ENCODE measurements at regions not wholly inside any gene's neighbourhood (a gene's known extent, or its start where the extent isn't known, plus 50 kb on each side); places are given as distances from the start of the nearest gene placed in this dataset.
"Not testable (repeated sequence)": the region's sequence is repeated elsewhere in the genome, so short reads cannot be mapped to it uniquely, and the experiment has no call there.

- DNase-seq (ENCODE audit: low spot score), result not testable (repeated sequence)
Observed at GRCh38 chr11:3514635-3515424, 127.0 kb downstream of the ART5 start.

DNA sequence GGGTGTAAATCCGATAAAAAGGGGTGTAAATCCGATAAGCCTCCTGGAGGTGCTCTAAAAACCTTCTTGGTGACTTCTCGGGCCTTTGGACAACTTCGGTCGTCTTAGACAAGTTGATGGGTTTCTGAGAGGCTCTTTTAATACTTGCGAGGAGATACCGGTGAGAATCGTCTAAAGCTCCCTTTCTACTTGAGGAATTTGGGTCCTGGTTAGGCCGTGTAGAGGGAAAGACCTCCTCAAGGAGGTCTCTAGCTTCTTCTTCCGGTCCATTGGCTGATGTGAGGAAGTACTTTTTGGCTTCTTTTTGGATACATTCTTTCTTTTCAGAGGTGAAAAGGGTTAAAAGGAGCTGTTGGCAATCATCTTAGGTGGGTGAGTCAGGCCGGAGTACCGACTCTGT is 128.5 kb downstream of the ART5 start:
- not testable (repeated sequence) for DNase-seq (ENCODE audit: low spot score)

DNA sequence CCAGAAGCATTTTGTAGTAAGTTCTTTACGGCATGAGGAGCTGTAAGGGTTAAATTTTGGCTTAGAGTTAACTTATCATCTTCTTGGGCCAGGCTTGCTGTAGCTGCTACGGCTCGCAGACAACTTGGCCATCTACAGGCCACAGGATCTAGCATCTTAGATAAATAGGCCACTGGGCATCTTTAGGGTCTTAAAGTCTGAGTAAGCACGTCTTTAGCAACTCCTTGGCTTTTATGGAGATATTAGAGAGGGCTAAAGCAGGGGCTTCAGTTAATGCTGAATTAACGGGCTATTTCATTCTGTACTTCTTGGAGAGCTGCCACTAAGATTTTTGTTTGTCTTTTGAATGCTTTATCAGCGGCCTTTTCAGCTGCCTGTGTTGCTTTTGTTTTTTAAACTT is 129.0 kb downstream of the ART5 start:
- DNase-seq (ENCODE audit: low spot score), result not testable (repeated sequence)

GRCh38 chr11:3512133-3512703 is 129.6 kb downstream of the ART5 start:
- DNase-seq (ENCODE audit: low spot score), result not testable (repeated sequence)

DNA sequence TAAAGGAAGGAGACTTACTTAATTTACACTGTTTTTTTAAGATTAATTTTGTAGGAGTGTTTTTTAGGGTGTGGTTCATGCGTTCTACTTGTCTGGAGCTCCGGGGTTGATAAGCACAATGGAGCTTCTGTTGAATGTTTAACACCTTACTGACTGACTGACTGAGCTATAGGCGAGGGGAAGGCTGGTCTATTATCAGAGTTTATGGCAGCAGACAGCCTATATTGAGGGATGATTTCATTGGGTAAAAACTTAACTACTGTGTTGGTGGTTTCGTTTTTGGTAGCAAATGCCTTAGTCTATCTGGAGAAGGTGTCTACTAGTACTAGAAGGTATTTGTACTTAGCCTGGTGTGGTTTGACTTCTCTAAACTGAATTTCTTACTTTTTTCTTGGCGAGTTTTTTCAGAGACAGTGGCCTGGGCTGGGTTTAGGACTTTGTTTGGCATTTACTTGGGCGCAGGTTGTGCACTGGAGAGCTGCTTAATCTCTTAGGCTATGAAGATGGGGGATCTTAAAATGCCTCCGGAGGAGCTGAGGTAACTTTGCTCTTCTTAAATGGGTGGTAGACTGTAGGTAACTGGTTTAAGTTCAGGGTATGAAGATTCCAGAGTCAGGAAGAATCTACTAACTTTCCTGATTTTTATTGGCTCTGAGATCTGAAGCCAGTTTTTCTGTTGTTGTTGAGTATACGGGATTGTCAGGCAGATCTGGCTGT is 130.2 kb downstream of the ART5 start:
- DNase-seq (ENCODE audit: low spot score), result not testable (repeated sequence)

- not testable (repeated sequence) for DNase-seq (ENCODE audit: low spot score)
Observed at GRCh38 chr11:3509563-3509962, 130.6 kb upstream of the ZNF195 start.

GRCh38 chr11:3499198-3499597 is 120.3 kb upstream of the ZNF195 start:
- DNase-seq (ENCODE audit: low spot score), result not testable (repeated sequence)

GRCh38 chr11:3498356-3498755 is 119.4 kb upstream of the ZNF195 start:
- not testable (repeated sequence) for DNase-seq (ENCODE audit: low spot score)

- not testable (repeated sequence) for DNase-seq (ENCODE audit: low spot score)
Observed at GRCh38 chr11:3493152-3493551, 114.2 kb upstream of the ZNF195 start.

- not testable (repeated sequence) for DNase-seq (ENCODE audit: low spot score)
Observed at GRCh38 chr11:3488003-3488402, 109.1 kb upstream of the ZNF195 start.

DNA sequence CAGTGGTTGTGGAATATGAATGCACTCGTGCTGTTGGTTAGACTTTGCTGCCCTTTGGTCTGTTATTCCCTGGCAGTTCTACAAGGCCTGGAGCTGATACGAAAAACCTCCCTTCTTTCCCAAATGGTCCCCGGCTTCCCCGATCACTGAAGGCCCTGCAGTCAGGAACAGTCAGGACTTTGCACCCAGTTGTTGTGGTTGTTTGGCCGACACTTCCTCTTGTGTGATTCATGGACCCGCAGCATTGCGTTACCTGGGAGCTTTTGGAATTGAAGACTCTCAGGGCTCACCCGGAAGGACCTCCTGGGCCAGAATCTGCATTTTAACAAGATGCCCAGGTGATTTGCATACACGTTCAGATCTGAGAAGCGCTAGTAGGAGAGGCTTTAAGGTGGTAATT is 106.8 kb upstream of the ZNF195 start:
- DNase-seq (ENCODE audit: low spot score), result not testable (repeated sequence)

GRCh38 chr11:3476937-3477885 is 98.3 kb upstream of the ZNF195 start:
- not testable (repeated sequence) for DNase-seq (ENCODE audit: low spot score)

GRCh38 chr11:3476084-3476936 is 97.4 kb upstream of the ZNF195 start:
- not testable (repeated sequence) for DNase-seq (ENCODE audit: low spot score)

DNA sequence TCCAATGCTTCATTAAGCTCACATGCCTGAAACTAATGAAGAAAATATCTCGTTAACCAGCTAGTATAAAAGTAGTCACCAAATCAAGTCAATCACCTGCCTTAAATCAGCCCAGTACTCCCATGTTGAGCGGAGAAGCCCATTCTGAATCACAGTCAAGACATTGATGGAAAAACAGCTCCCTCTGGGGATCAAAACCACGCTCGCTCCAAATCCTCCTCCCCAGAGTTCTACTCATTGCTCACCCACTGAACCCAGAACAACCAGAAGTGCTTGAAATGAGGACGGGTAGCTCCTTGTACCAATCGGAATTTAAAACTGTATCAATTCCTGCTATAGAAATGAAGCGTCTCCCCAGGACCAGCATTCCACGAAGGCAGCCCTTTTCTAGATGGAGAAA is 90.0 kb upstream of the ZNF195 start:
- not testable (repeated sequence) for DNase-seq (ENCODE audit: low spot score)

DNA sequence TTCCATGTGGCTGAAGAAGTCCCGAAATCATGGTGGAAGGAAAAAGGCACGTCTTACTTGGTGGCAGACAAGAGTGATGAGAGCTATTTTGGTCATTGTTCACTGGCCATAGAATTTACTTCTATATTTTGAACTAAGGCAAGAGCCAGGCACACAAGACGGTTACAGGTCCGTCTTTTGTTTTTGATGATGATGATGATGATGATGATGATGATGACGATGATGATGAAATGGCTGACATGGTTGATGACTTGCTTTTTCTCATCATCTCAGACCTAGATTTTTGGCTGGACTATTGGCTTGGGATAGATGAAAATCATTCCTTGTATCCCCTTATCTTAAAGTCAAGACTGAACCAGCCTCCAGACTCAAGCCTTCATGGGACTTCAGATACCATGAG is 88.7 kb upstream of the ZNF195 start:
- DNase-seq (ENCODE audit: low spot score), result not testable (repeated sequence)

DNA sequence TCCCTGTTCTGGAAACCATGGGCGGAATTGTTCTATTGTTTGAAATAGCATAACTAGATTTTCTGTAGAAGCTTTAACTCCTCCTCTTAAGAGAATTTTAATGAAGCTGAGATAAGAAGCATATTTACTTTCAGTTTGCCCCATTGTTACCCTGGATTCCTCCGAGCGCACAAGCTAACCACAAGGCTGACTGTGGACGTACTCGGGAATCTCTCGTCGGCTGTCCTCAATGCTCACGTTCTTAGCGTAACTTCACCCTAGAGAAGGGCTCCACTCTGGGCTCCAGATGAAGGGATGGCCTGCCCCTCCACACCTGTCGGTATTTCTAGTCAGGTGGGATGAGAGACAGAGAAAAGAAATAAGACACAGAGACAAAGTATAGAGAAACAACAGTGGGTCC is 76.7 kb upstream of the ZNF195 start:
- not testable (repeated sequence) for DNase-seq (ENCODE audit: low spot score)

DNA sequence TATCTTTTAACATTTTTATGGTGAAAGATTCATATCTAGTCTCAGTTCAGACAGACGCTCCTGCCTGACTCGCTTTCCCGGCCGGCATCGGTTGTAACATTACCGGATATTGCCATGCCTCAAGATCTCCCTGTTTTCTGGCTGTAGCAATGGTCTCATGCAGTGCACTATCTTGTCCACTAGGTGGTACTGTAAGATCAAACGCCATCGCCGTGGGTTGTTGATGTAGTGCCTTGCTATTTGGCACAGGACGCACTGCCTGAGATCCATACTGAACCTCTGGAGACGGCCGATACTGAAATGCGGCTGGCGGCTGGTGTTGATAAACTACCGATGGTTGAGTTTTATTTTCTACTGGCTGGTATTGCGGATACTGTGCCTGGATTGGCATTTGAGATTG is 75.9 kb upstream of the ZNF195 start:
- DNase-seq (ENCODE audit: low spot score), result not testable (repeated sequence)

DNA sequence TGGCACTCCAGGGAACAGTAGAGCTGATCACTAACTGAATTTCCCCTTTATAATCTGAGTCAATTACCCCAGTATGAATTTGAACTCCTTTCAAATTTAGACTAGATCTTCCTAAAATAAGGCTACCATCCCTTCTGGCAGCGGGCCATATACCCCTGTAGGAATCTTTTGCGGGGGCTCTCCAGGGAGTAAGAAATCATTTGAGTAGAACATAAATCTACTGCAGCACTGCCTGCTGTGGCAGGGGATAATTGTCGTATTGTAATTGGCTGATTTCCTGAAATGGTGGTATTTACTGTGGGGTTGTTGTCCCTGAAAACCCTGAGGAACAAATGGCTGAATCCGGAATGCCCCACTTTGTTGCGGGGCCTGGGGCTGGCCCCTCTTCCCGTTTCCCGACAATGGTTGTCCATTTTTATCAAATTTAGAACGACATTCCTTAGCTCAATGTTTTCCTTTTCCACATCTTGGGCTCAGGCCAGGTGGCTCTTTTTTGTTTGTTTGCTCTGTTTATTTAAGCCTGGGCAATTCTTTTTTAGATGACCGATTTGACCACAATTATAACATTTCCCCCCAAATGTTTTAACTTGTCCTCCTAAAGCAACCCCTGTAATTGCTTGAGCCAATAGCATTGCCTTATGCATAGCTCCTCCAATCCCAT is 74.8 kb upstream of the ZNF195 start:
- DNase-seq (ENCODE audit: low spot score), result not testable (repeated sequence)

GRCh38 chr11:3450822-3451221 is 71.9 kb upstream of the ZNF195 start:
- not testable (repeated sequence) for DNase-seq (ENCODE audit: low spot score)

DNA sequence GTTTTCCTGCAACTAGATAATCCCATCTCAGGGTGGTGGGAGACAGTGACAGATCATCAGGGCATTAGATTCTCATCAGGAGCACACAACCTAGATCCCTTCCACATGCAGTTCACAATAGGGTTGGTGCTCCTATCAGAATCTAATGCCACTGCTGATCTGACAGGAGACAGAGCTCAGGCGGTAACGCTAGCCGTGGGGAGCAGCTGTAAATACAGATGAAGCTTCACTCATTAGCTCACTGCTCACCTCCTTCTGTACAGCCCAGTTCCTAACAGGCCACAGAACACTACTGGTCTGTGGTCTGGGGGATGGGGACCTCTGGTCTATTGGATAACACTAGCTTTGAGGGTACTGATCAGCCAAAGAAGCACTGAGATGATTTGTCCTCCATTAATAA is 66.6 kb upstream of the ZNF195 start:
- DNase-seq (ENCODE audit: low spot score), result not testable (repeated sequence)
